ENCODE measurements at regions not wholly inside any gene's neighbourhood (a gene's known extent, or its start where the extent isn't known, plus 50 kb on each side); places are given as distances from the start of the nearest gene placed in this dataset.
"Not testable (repeated sequence)": the region's sequence is repeated elsewhere in the genome, so short reads cannot be mapped to it uniquely, and the experiment has no call there.

- no peak for DNase-seq (ENCODE audit: insufficient read length, low spot score, missing footprints)
- H3K79me2 ChIP-seq (ENCODE audit: insufficient read depth, low read length) = no peaks in the 10 kb centered on the region
- no peak overlapping the region for H3K4me2 ChIP-seq (ENCODE audit: insufficient read depth, low read length)
- no peaks in the 10 kb centered on the region for H4K20me1 ChIP-seq (ENCODE audit: insufficient read depth, low read length)
- no peak overlapping the region for H2AFZ ChIP-seq (ENCODE audit: low read length)
- no peaks in the 10 kb centered on the region for H3K4me1 ChIP-seq (ENCODE audit: insufficient read depth, low read length)
- no peaks in the 10 kb centered on the region for H3K36me3 ChIP-seq (ENCODE audit: insufficient read depth, low read length)
- no peak overlapping the region for H3K4me3 ChIP-seq (ENCODE audit: insufficient read depth, low read length)
- no peak overlapping the region for H3K27ac ChIP-seq (ENCODE audit: low read depth, low read length)
- H3K9me3 ChIP-seq (ENCODE audit: low read depth, low read length) = no peaks in the 10 kb centered on the region
- no peak for TF ChIP-seq CTCF (IDR thresholded peaks at IDR 0.05; ENCODE audit: extremely low read depth, low read depth, low read length)
- H3K27me3 ChIP-seq (ENCODE audit: insufficient read depth, low read length) = no peaks in the 10 kb centered on the region
Observed at GRCh38 chr7:79608005-79608404, 154.5 kb upstream of the MAGI2 start.

- Histone ChIP-seq H3K36me3 (ENCODE audit: insufficient read depth, low read length) (no peaks in the 10 kb centered on the region), H3K27me3 (ENCODE audit: insufficient read depth, low read length) (no peaks in the 10 kb centered on the region), H3K79me2 (ENCODE audit: insufficient read depth, low read length) (no peaks in the 10 kb centered on the region), H3K4me1 (ENCODE audit: insufficient read depth, low read length) (no peaks in the 10 kb centered on the region), H4K20me1 (ENCODE audit: insufficient read depth, low read length) (no peaks in the 10 kb centered on the region), H3K4me3 (ENCODE audit: insufficient read depth, low read length) (no peak overlapping the region), H3K9me3 (ENCODE audit: low read depth, low read length) (no peaks in the 10 kb centered on the region), H2AFZ (ENCODE audit: low read length) (no peak overlapping the region), H3K27ac (ENCODE audit: low read depth, low read length) (no peak overlapping the region), H3K4me2 (ENCODE audit: insufficient read depth, low read length) (no peak overlapping the region)
- no peak for DNase-seq (ENCODE audit: insufficient read length, low spot score, missing footprints)
- TF ChIP-seq CTCF (IDR thresholded peaks at IDR 0.05; ENCODE audit: extremely low read depth, low read depth, low read length) = no peak
Observed at GRCh38 chr7:79604841-79605240, 151.4 kb upstream of the MAGI2 start.

GRCh38 chr7:79598351-79598750 lies 144.9 kb upstream of the MAGI2 start:
- no peak for DNase-seq (ENCODE audit: insufficient read length, low spot score, missing footprints)
- no peaks in the 10 kb centered on the region for H3K4me1 ChIP-seq (ENCODE audit: insufficient read depth, low read length)
- no peaks in the 10 kb centered on the region for H3K27me3 ChIP-seq (ENCODE audit: insufficient read depth, low read length)
- TF ChIP-seq CTCF (IDR thresholded peaks at IDR 0.05; ENCODE audit: extremely low read depth, low read depth, low read length) = no peak
- no peak overlapping the region for H2AFZ ChIP-seq (ENCODE audit: low read length)
- no peaks in the 10 kb centered on the region for H3K9me3 ChIP-seq (ENCODE audit: low read depth, low read length)
- H4K20me1 ChIP-seq (ENCODE audit: insufficient read depth, low read length) = no peaks in the 10 kb centered on the region
- H3K27ac ChIP-seq (ENCODE audit: low read depth, low read length) = no peak overlapping the region
- H3K4me2 ChIP-seq (ENCODE audit: insufficient read depth, low read length) = no peak overlapping the region
- no peaks in the 10 kb centered on the region for H3K79me2 ChIP-seq (ENCODE audit: insufficient read depth, low read length)
- H3K36me3 ChIP-seq (ENCODE audit: insufficient read depth, low read length) = no peaks in the 10 kb centered on the region
- no peak overlapping the region for H3K4me3 ChIP-seq (ENCODE audit: insufficient read depth, low read length)

GRCh38 chr7:79594671-79595070 lies 141.2 kb upstream of the MAGI2 start:
- H3K79me2 ChIP-seq (ENCODE audit: insufficient read depth, low read length); H3K9me3 ChIP-seq (ENCODE audit: low read depth, low read length); H3K36me3 ChIP-seq (ENCODE audit: insufficient read depth, low read length); H3K4me1 ChIP-seq (ENCODE audit: insufficient read depth, low read length); DNase-seq (ENCODE audit: insufficient read length, low spot score, missing footprints); H3K4me2 ChIP-seq (ENCODE audit: insufficient read depth, low read length); H4K20me1 ChIP-seq (ENCODE audit: insufficient read depth, low read length); H2AFZ ChIP-seq (ENCODE audit: low read length); H3K4me3 ChIP-seq (ENCODE audit: insufficient read depth, low read length); H3K27ac ChIP-seq (ENCODE audit: low read depth, low read length); H3K27me3 ChIP-seq (ENCODE audit: insufficient read depth, low read length): not testable (repeated sequence)
